C4-2B (cell line): ENCODE measurements at regions not wholly inside any gene's neighbourhood (a gene's known extent, or its start where the extent isn't known, plus 50 kb on each side); places are given as distances from the start of the nearest gene placed in this dataset.

Experiments
- CTCF ChIP-seq: fragments of 450-650 bp; conservative IDR thresholded peaks from 2 replicates; pipeline ENCODE4 v1.5.1; 2017; ENCODE audit warnings: mild to moderate bottlenecking
- ZFX ChIP-seq: fragments of 450-650 bp; IDR thresholded peaks from 2 replicates; pipeline ENCODE4 v1.6.1; 2017

GRCh38 chr2:37870829-37871228, 54.3 kb upstream of the RMDN2 start:
- TF ChIP-seq CTCF: no peak
- no peak for TF ChIP-seq ZFX
